OCI-LY3 (cell line): ENCODE measurements at regions not wholly inside any gene's neighbourhood (a gene's known extent, or its start where the extent isn't known, plus 50 kb on each side); places are given as distances from the start of the nearest gene placed in this dataset.

Experiments used
- EZH2phosphoT487 ChIP-seq: fragments of 200-600 bp; shearing (Covaris generic); IDR thresholded peaks from 2 replicates; pipeline ENCODE4 v1.6.1; 2018; ENCODE audit warnings: antibody characterized with exemption, mixed run types, low read depth
- TF ChIP-seq, protein P1 (sequence below): fragments of 200-600, 300-600 bp; sonication (generic); IDR thresholded peaks from 2 replicates; pipeline ENCODE4 v1.5.1; 2014; ENCODE audit warnings: antibody characterized with exemption, low read length, low read depth

DNA sequence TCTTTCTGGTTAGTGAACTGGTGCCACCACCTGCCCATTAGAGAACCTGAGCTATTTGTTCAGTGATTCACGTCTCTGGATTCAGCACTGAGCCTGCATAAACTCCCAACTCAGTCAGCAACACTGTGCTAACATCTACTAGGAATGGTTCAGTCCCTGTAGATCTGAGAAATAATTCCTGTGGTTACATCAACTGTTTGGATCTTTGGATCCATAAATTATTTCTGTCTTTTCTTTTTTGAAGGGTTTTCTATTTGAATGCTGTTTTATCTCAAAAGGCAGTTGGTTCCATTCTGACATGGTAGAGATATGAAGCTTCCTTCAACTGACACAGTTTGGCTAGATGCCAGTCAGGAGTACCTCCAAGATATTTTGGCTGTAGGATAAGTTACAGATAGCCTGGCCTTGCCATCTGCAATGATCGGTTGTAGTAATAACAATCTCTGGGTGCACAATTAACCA is 125.9 kb downstream of the TRMT11 start:
- TF ChIP-seq, protein P1, sequence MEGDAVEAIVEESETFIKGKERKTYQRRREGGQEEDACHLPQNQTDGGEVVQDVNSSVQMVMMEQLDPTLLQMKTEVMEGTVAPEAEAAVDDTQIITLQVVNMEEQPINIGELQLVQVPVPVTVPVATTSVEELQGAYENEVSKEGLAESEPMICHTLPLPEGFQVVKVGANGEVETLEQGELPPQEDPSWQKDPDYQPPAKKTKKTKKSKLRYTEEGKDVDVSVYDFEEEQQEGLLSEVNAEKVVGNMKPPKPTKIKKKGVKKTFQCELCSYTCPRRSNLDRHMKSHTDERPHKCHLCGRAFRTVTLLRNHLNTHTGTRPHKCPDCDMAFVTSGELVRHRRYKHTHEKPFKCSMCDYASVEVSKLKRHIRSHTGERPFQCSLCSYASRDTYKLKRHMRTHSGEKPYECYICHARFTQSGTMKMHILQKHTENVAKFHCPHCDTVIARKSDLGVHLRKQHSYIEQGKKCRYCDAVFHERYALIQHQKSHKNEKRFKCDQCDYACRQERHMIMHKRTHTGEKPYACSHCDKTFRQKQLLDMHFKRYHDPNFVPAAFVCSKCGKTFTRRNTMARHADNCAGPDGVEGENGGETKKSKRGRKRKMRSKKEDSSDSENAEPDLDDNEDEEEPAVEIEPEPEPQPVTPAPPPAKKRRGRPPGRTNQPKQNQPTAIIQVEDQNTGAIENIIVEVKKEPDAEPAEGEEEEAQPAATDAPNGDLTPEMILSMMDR = no peak
- no peak for TF ChIP-seq EZH2phosphoT487
